ENCODE measurements at regions not wholly inside any gene's neighbourhood (a gene's known extent, or its start where the extent isn't known, plus 50 kb on each side); places are given as distances from the start of the nearest gene placed in this dataset.

- no peak overlapping the region for H3K4me3 ChIP-seq (ENCODE audit: low read depth, low read length)
- no peak for DNase-seq (ENCODE audit: low read depth)
- no peak for TF ChIP-seq CTCF (IDR thresholded peaks at IDR 0.05; ENCODE audit: low read depth, low read length, missing control alignments)
Measured at GRCh38 chr3:103459815-103460214, 1025.0 kb downstream of the ZPLD1 start.

- TF ChIP-seq CTCF (IDR thresholded peaks at IDR 0.05; ENCODE audit: low read depth, low read length, missing control alignments): no peak
- no peak for DNase-seq (ENCODE audit: low read depth)
Measured at GRCh38 chr3:103470498-103470897, 1035.7 kb downstream of the ZPLD1 start.

DNA sequence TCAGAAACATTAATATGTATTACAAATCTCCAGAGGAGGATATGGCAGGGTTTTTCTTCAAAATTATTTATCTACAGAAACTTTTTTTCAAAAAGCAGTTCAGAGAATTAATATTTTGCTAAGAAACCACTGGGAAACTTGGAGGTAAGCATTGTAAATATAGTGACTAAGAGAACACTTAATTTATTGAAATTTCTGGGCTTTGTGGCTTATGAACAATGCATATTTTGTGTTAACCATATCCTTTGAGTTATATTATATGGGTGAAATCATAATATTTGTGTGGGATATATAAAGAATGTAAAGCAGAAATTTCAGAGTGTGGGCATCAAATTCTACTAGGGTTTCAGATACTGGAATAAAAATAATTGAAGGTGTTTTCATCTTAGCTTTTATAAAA lies 1059.2 kb downstream of the ZPLD1 start:
- TF ChIP-seq CTCF (IDR thresholded peaks at IDR 0.05; ENCODE audit: low read depth, low read length, missing control alignments): no peak
- no peak for DNase-seq (ENCODE audit: low read depth)
- H3K4me3 ChIP-seq (ENCODE audit: low read depth, low read length): no peak overlapping the region

More at GRCh38 chr3:103470498-103470897, 1035.7 kb downstream of the ZPLD1 start:
- no peak overlapping the region for H3K4me3 ChIP-seq (ENCODE audit: low read depth, low read length)

GRCh38 chr3:103494512-103494911 lies 1059.7 kb downstream of the ZPLD1 start:
- H3K4me3 ChIP-seq (ENCODE audit: low read depth, low read length): no peak overlapping the region
- TF ChIP-seq CTCF (IDR thresholded peaks at IDR 0.05; ENCODE audit: low read depth, low read length, missing control alignments): no peak
- no peak for DNase-seq (ENCODE audit: low read depth)

DNA sequence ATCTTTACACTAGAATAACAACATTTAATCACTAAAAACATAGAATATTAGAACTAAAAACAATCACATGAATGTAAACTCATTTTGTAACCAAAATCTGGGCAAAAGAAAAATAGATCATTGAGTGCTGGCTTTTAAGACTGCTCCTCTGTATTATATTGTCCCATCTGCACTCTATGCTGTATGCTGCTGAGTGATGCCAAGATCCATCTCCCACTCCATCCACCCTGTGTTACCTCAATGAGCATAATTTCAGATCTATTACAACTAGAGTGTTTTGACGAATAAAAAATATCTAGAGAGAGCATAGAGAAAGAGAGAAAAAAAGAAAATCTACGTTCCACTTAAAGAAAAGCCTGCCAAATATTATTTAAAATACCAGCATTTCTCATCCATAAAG lies 1060.4 kb downstream of the ZPLD1 start:
- H3K4me3 ChIP-seq (ENCODE audit: low read depth, low read length): no peak overlapping the region
- DNase-seq (ENCODE audit: low read depth): no peak
- no peak for TF ChIP-seq CTCF (IDR thresholded peaks at IDR 0.05; ENCODE audit: low read depth, low read length, missing control alignments)

DNA sequence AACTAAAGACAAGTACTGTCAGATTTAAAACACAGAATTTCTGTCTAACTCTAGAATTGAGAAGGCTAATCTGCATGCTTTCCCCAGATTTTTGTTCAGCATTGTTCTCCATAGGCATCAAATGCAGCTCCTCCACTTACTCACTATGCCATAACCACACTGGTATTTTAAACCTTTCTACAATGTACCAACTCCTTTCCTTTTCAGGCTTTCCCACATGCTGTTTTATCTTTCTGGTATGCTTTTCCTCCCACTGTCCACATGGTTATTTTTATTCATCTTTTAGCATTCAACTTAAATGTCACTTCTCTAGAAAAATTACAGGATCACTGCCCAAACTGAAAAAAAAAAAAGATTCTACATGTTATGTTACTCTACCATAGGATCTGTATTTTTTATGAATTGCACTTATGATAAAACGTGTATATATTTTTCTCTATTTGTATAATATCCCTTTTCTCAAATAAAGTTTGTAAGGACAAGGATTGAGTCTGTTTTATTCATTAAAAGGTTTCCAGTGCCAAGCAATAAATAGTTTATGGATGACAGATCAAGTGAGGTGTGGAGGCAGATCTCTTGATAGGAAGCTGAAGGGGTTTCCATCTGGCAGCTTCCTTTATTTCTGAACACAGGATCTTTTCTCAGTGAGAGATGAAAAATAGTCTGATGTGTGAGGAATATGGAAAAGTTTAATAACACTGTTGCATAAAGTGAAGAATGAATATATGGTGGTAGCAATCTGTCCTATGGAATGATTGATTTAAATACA lies 1064.5 kb downstream of the ZPLD1 start:
- DNase-seq (ENCODE audit: low read depth): no peak
- H3K4me3 ChIP-seq (ENCODE audit: low read depth, low read length): no peak overlapping the region
- TF ChIP-seq CTCF (IDR thresholded peaks at IDR 0.05; ENCODE audit: low read depth, low read length, missing control alignments): no peak

GRCh38 chr3:103499967-103500366 lies 1065.2 kb downstream of the ZPLD1 start:
- DNase-seq (ENCODE audit: low read depth): no peak
- no peak overlapping the region for H3K4me3 ChIP-seq (ENCODE audit: low read depth, low read length)
- no peak for TF ChIP-seq CTCF (IDR thresholded peaks at IDR 0.05; ENCODE audit: low read depth, low read length, missing control alignments)

Measured in GM12864 (cell line).